Esophagus (tissue), 2 donors: ENCODE measurements at regions not wholly inside any gene's neighbourhood (a gene's known extent, or its start where the extent isn't known, plus 50 kb on each side); places are given as distances from the start of the nearest gene placed in this dataset.

Experiments used
- H3K27ac ChIP-seq, 2 donors: one replicate each; pipeline ENCODE4 v1.5.1; 2013; ENCODE audit warnings: low read depth in 2 of 2, mild to moderate bottlenecking in 2 of 2, inconsistent platforms in 1 of 2, low read length in 1 of 2, moderate library complexity in 1 of 2
- H3K27me3 ChIP-seq, 2 donors: one replicate each; pipeline ENCODE4 v1.6.1; 2013; ENCODE audit warnings: low read length in 2 of 2, control low read depth in 1 of 2, mild to moderate bottlenecking in 1 of 2; ENCODE audit not compliant: insufficient read depth in 2 of 2, control insufficient read depth in 1 of 2
- H3K36me3 ChIP-seq, 2 donors: one replicate each; pipeline ENCODE4 v1.6.1; 2013; ENCODE audit warnings: low read length in 1 of 2; ENCODE audit not compliant: control insufficient read depth in 2 of 2, insufficient read depth in 2 of 2
- H3K4me1 ChIP-seq, 2 donors: one replicate each; pipeline ENCODE4 v1.6.1; 2013; ENCODE audit warnings: low read length in 1 of 2; ENCODE audit not compliant: control insufficient read depth in 2 of 2, insufficient read depth in 2 of 2
- H3K4me3 ChIP-seq, 2 donors: one replicate each; pipeline ENCODE4 v1.5.1; 2013; ENCODE audit warnings: low read length in 2 of 2, mild to moderate bottlenecking in 2 of 2, low read depth in 1 of 2, moderate library complexity in 1 of 2
- H3K9me3 ChIP-seq, 2 donors: one replicate each; pipeline ENCODE4 v1.6.1; 2013; ENCODE audit warnings: mild to moderate bottlenecking in 2 of 2, low read depth in 1 of 2, low read length in 1 of 2, moderate library complexity in 1 of 2; ENCODE audit not compliant: control insufficient read depth in 2 of 2, insufficient read depth in 1 of 2
- WGBS, 2 donors: extraction: QIAGEN DNeasy Blood & Tissue Kit; methylation state at CpG; one replicate each; pipeline ENCODE4 v1.1.7; 2013; 5-methylcytosine and 5-hydroxymethylcytosine counted together
- donor health status: healthy with polysubstance abuse.
- donor health status: Bipolar disorder and iron deficiency.

- Histone ChIP-seq H3K27ac (no peak overlapping the region), H3K9me3 (no peaks in the 10 kb centered on the region), H3K4me3 (no peak overlapping the region), H3K4me1 (no peaks in the 10 kb centered on the region), H3K27me3 (no peaks in the 10 kb centered on the region), H3K36me3 (no peaks in the 10 kb centered on the region)
- 70 to 85% methylated on average over 1 of the region's 1 CpG for WGBS, 2 donors
Measured at GRCh38 chr6:18784794-18785193, 397.6 kb downstream of the RNF144B start.

DNA sequence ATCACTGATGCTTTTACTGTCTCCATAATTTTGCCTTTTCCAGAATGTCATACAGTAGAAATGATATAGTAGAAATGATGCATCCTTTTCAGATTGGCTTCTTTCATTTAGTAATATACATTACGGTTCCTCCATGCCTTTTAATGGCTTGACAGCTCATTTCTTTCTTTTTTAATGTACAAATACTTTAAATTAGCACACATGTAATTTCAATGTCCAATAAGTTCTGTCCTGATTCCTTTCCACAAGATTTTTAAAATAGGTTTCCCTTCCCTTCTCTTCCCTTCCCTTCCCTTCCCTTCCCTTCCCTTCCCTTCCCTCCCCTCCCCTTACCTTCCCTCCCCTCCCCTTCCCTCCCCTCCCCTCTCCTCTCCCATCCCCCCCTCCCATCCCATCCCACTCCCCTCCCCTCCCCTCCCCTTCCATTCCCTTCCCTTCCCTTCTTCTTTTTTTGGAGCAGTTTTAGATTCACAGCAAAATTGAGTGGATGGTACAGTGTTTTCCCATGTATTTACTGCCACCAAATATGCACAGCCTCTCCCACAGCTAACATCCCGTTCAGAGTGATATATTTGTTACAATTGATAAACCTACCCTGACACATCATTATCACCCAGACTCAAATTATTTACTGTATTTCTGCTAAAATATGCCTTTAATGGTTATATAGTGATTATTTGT is 398.8 kb downstream of the RNF144B start:
- WGBS, 2 donors = 57 to 75% methylated on average over 2 of the region's 2 CpGs
- Histone ChIP-seq H3K27me3 (no peaks in the 10 kb centered on the region), H3K36me3 (no peaks in the 10 kb centered on the region), H3K9me3 (no peaks in the 10 kb centered on the region), H3K4me1 (no peaks in the 10 kb centered on the region), H3K4me3 (no peak overlapping the region), H3K27ac (no peak overlapping the region)

DNA sequence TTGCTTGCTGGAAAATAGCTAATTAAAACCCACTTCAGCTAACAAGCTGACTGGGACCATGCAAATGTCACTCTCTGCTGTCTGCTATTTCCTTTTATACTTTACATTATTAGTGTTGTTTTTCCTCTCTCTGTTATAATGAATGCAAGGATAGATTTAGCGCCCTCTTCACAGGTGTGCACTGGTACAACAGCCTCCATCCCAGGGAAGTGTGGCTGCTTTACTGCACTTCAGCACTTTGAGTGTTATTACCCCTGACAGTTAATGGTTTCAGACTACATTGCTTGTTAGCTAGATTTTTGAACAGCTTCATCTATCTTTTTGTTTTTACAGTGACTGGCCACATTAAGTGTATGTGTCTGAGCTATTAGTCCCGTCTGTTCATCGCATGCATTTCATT is 405.7 kb downstream of the RNF144B start:
- no peaks in the 10 kb centered on the region for H3K27me3 ChIP-seq
- no peaks in the 10 kb centered on the region for H3K4me1 ChIP-seq
- H3K4me3 ChIP-seq = no peak overlapping the region
- H3K9me3 ChIP-seq = no peaks in the 10 kb centered on the region
- no peak overlapping the region for H3K27ac ChIP-seq
- no peaks in the 10 kb centered on the region for H3K36me3 ChIP-seq
- 55 to 69% methylated on average over 3 of the region's 3 CpGs for WGBS, 2 donors

- Histone ChIP-seq H3K4me3 (no peak overlapping the region), H3K27ac (no peak overlapping the region), H3K27me3 (no peaks in the 10 kb centered on the region), H3K4me1 (no peaks in the 10 kb centered on the region), H3K36me3 (no peaks in the 10 kb centered on the region), H3K9me3 (no peaks in the 10 kb centered on the region)
- whole genome bisulfite sequencing, 2 donors = 66 to 81% methylated on average over 5 of the region's 5 CpGs
Measured at GRCh38 chr6:18795726-18796125, 408.6 kb downstream of the RNF144B start.

DNA sequence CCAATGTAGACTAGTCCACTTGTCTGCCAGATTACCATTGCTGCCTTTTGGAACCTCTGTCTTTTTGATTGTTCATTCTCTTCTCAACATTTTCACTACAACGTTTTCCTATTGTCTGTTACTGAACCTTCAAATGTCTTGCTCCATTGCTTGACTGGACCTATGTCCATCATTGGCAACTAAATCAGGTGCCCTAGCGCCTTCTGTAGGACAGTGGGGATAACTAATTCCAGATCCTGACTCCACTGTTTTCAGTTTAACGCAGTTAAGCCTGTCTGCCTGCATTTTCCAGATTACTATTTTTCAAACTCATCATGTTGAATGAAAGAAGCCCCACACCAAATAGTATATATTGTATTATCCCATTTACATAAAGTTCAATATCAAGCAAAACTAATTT is 433.6 kb downstream of the RNF144B start:
- H3K27me3 ChIP-seq = no peaks in the 10 kb centered on the region
- peaks cover 3 to 4% of the 10 kb centered on the region in 2 donors for H3K9me3 ChIP-seq
- 66 to 74% methylated on average over 3 of the region's 3 CpGs for WGBS, 2 donors
- H3K27ac ChIP-seq = no peak overlapping the region
- no peaks in the 10 kb centered on the region for H3K36me3 ChIP-seq
- H3K4me3 ChIP-seq = no peak overlapping the region
- H3K4me1 ChIP-seq = no peaks in the 10 kb centered on the region

DNA sequence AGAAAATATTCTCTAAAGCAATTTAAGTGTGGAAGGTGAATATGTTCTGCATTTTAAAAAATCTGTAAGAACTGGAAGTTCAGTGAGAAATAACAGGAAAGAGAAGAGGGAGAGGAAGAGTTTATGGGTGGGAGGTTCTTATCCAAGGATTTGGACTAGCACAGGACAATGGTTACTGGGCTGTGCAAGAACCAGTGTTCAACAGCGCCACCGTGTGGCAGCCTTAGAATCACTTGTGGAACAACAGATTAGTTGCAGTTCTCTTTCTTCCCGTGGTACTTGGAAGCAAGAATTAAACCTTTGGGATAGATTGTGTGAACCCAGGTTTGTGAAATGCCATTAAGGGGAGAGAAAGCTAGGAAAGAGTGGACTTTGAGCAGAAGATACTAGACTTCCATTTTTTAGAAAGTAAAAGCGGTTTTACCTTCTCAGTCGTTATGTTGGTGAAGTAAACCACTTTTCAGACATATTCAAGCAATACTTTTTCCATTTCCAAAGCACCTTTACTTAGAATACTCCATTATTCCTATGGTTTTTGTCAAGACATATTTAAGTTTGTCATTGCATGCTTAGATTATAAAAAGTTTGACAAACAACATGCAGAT is 436.7 kb downstream of the RNF144B start:
- H3K9me3 ChIP-seq = peaks cover 3 to 4% of the 10 kb centered on the region in 2 donors
- no peak overlapping the region for H3K27ac ChIP-seq
- no peak overlapping the region for H3K4me3 ChIP-seq
- H3K36me3 ChIP-seq = no peaks in the 10 kb centered on the region
- WGBS, 2 donors = 56% methylated on average over 5 of the region's 5 CpGs
- H3K4me1 ChIP-seq = no peaks in the 10 kb centered on the region
- H3K27me3 ChIP-seq = no peaks in the 10 kb centered on the region

DNA sequence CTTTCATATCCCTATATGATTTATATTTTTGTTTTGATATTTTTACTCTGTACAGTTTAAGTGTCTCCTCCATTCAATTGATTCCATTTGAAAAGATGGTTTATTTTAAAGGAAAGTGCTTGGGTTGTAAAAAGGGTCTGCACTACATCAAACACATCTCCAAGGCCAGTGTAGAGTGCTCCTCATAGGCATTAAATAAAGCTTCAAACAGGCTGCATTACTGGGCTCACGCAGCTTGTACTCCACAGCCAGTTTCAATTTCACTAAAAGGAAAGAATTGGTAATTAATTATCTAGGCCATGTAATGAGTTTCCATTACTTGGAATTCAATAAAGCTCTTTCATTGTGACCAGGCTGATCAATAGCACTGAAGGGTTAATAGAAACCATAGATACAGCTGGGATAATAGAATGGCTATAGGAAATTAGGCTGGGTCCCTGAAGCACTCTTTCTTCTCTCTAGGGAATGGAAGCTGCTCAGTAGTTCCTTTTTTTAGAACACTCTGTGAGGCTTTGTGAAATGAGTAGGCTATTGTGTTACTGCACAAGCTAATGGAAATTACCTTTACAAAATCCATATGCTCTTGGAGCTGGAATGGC is 442.2 kb downstream of the RNF144B start:
- Histone ChIP-seq H3K36me3 (no peaks in the 10 kb centered on the region), H3K27ac (no peak overlapping the region), H3K4me3 (no peak overlapping the region), H3K4me1 (no peaks in the 10 kb centered on the region), H3K9me3 (peaks cover 0 to 3% of the 10 kb centered on the region in 2 donors), H3K27me3 (no peaks in the 10 kb centered on the region)
- 77 to 92% methylated on average over 1 of the region's 1 CpG for WGBS, 2 donors

- Histone ChIP-seq H3K27me3 (no peaks in the 10 kb centered on the region), H3K4me3 (no peak overlapping the region), H3K4me1 (no peaks in the 10 kb centered on the region), H3K9me3 (no peaks in the 10 kb centered on the region), H3K36me3 (no peaks in the 10 kb centered on the region), H3K27ac (no peak overlapping the region)
- WGBS, 2 donors = 92 to 94% methylated on average over 9 of the region's 9 CpGs
Measured at GRCh38 chr6:18835976-18836375, 448.8 kb downstream of the RNF144B start.

GRCh38 chr6:18837013-18837412 is 449.9 kb downstream of the RNF144B start:
- Histone ChIP-seq H3K27ac (no peak overlapping the region), H3K36me3 (no peaks in the 10 kb centered on the region), H3K4me1 (no peaks in the 10 kb centered on the region), H3K9me3 (no peaks in the 10 kb centered on the region), H3K4me3 (no peak overlapping the region), H3K27me3 (no peaks in the 10 kb centered on the region)
- WGBS, 2 donors = 62 to 65% methylated on average over 3 of the region's 3 CpGs

- 43 to 71% methylated on average over 1 of the region's 1 CpG for WGBS, 2 donors
Measured at GRCh38 chr6:18842534-18842933, 455.4 kb downstream of the RNF144B start.

More at GRCh38 chr6:18842534-18842933, 455.4 kb downstream of the RNF144B start:
- Histone ChIP-seq H3K9me3 (no peaks in the 10 kb centered on the region), H3K27me3 (no peaks in the 10 kb centered on the region), H3K4me1 (no peaks in the 10 kb centered on the region), H3K4me3 (no peak overlapping the region), H3K36me3 (no peaks in the 10 kb centered on the region), H3K27ac (no peak overlapping the region)
